Upper lobe of right lung (tissue), 1 donor: ENCODE measurements at regions not wholly inside any gene's neighbourhood (a gene's known extent, or its start where the extent isn't known, plus 50 kb on each side); places are given as distances from the start of the nearest gene placed in this dataset.
"Not testable (repeated sequence)": the region's sequence is repeated elsewhere in the genome, so short reads cannot be mapped to it uniquely, and the experiment has no call there.

Experiments
- ATAC-seq: fragments of 200-7000 bp; cut with Tn5 transposase; one replicate; pipeline ENCODE4 v1.9.1; 2020; ENCODE audit warnings: mild to moderate bottlenecking, moderate library complexity
- DNase-seq: peaks from one replicate; pipeline ENCODE4 v3.0.0-alpha.2; 2020
- H3K27ac ChIP-seq: fragments of 200-600 bp; one replicate; pipeline ENCODE4 v1.8.0; 2022
- H3K27me3 ChIP-seq: fragments of 200-600 bp; one replicate; pipeline ENCODE4 v1.8.0; 2022; ENCODE audit warnings: mild to moderate bottlenecking
- H3K36me3 ChIP-seq: fragments of 200-600 bp; one replicate; pipeline ENCODE4 v1.8.0; 2022
- H3K4me1 ChIP-seq: fragments of 200-600 bp; one replicate; pipeline ENCODE4 v1.8.0; 2022
- H3K4me3 ChIP-seq: fragments of 200-600 bp; one replicate; pipeline ENCODE4 v1.8.0; 2022; ENCODE audit warnings: mild to moderate bottlenecking
- H3K9me3 ChIP-seq: fragments of 200-600 bp; one replicate; pipeline ENCODE4 v1.8.0; 2022
- CTCF ChIP-seq: fragments of 200-600 bp; IDR thresholded peaks from one replicate; pipeline ENCODE4 v1.8.0; 2022; ENCODE audit warnings: antibody characterized with exemption
- intact Hi-C: fragments of 100-400 bp; cut with DNase I; formaldehyde crosslinking; loops from one replicate; pipeline ENCODE4 v1.11.0; 2022
- donor health status: DM: no; HTN: yes; CAD: no; lungs with severe emphysema.

- intact Hi-C loops = no loop called here
- Histone ChIP-seq H3K36me3 (no peaks in the 10 kb centered on the region), H3K27me3 (no peaks in the 10 kb centered on the region), H3K4me1 (no peaks in the 10 kb centered on the region), H3K9me3 (no peaks in the 10 kb centered on the region), H3K27ac (no peak overlapping the region), H3K4me3 (no peak overlapping the region)
- no peak for TF ChIP-seq CTCF
- no peak for ATAC-seq
- no peak for DNase-seq
Observed at GRCh38 chr2:143843686-143844085, 676.2 kb downstream of the ZEB2 start.

- H3K27me3 ChIP-seq = no peaks in the 10 kb centered on the region
- no peak for TF ChIP-seq CTCF
- ATAC-seq (no peak), DNase-seq (no peak)
- H3K27ac ChIP-seq = no peak overlapping the region
- intact Hi-C loops = no loop called here
- H3K9me3 ChIP-seq = no peaks in the 10 kb centered on the region
- no peaks in the 10 kb centered on the region for H3K4me1 ChIP-seq
- no peak overlapping the region for H3K4me3 ChIP-seq
- no peaks in the 10 kb centered on the region for H3K36me3 ChIP-seq
Observed at GRCh38 chr2:143842836-143843235, 677.1 kb downstream of the ZEB2 start.

GRCh38 chr2:143841935-143842334 is 678.0 kb downstream of the ZEB2 start:
- no peaks in the 10 kb centered on the region for H3K9me3 ChIP-seq
- TF ChIP-seq CTCF = no peak
- ATAC-seq (no peak), DNase-seq (no peak)
- no peak overlapping the region for H3K27ac ChIP-seq
- H3K4me3 ChIP-seq = no peak overlapping the region
- no peaks in the 10 kb centered on the region for H3K4me1 ChIP-seq
- no peaks in the 10 kb centered on the region for H3K27me3 ChIP-seq
- intact Hi-C loops = no loop called here
- H3K36me3 ChIP-seq = no peaks in the 10 kb centered on the region

GRCh38 chr2:143840601-143841000 is 679.3 kb downstream of the ZEB2 start:
- Histone ChIP-seq H3K36me3 (no peaks in the 10 kb centered on the region), H3K27ac (no peak overlapping the region), H3K4me3 (no peak overlapping the region), H3K27me3 (no peaks in the 10 kb centered on the region), H3K9me3 (no peaks in the 10 kb centered on the region), H3K4me1 (no peaks in the 10 kb centered on the region)
- intact Hi-C loops = no loop called here
- DNase-seq = no peak
- no peak for ATAC-seq
- no peak for TF ChIP-seq CTCF

GRCh38 chr2:143840194-143840593 is 679.7 kb downstream of the ZEB2 start:
- Histone ChIP-seq H3K27me3 (no peaks in the 10 kb centered on the region), H3K4me1 (no peaks in the 10 kb centered on the region), H3K4me3 (no peak overlapping the region), H3K9me3 (no peaks in the 10 kb centered on the region), H3K36me3 (no peaks in the 10 kb centered on the region), H3K27ac (no peak overlapping the region)
- no peak for ATAC-seq
- TF ChIP-seq CTCF = no peak
- intact Hi-C loops = no loop called here
- no peak for DNase-seq

- no peak for TF ChIP-seq CTCF
- intact Hi-C loops = no loop called here
Observed at GRCh38 chr2:143839456-143839855, 680.5 kb downstream of the ZEB2 start.

GRCh38 chr2:143837055-143837454 is 682.9 kb downstream of the ZEB2 start:
- ATAC-seq, H3K4me1 ChIP-seq, H3K9me3 ChIP-seq, intact Hi-C loops, H3K27me3 ChIP-seq, H3K36me3 ChIP-seq, H3K27ac ChIP-seq, DNase-seq, H3K4me3 ChIP-seq: not testable (repeated sequence)

More at GRCh38 chr2:143839456-143839855, 680.5 kb downstream of the ZEB2 start:
- H3K27me3 ChIP-seq = no peaks in the 10 kb centered on the region
- no peak overlapping the region for H3K27ac ChIP-seq
- no peaks in the 10 kb centered on the region for H3K4me1 ChIP-seq
- H3K36me3 ChIP-seq = no peaks in the 10 kb centered on the region
- ATAC-seq (no peak), DNase-seq (no peak)
- H3K4me3 ChIP-seq = no peak overlapping the region
- H3K9me3 ChIP-seq = no peaks in the 10 kb centered on the region
